Tibial nerve (tissue), 4 donors: ENCODE measurements at regions not wholly inside any gene's neighbourhood (a gene's known extent, or its start where the extent isn't known, plus 50 kb on each side); places are given as distances from the start of the nearest gene placed in this dataset.

Experiments
- CTCF ChIP-seq, 5 experiments: fragments of 200-600 bp in 3 of 5; fragments of 450-650 bp in 2 of 5; sonication (generic) in 3 of 5; IDR thresholded peaks; one replicate each; pipeline ENCODE4 v1.5.1; 2016 to 2019; ENCODE audit warnings: antibody characterized with exemption in 5 of 5, mild to moderate bottlenecking in 3 of 5, moderate library complexity in 2 of 5
- EP300 ChIP-seq, 2 donors: sonication (generic); formaldehyde crosslinking; IDR thresholded peaks; one replicate each; pipeline ENCODE4 v1.6.1; 2017; ENCODE audit warnings: antibody characterized with exemption in 2 of 2, mild to moderate bottlenecking in 1 of 2
- POLR2A ChIP-seq, 2 donors: fragments of 450-650 bp; IDR thresholded peaks; one replicate each; pipeline ENCODE4 v1.6.1; 2017; ENCODE audit warnings: antibody characterized with exemption in 2 of 2, mild to moderate bottlenecking in 2 of 2, moderate library complexity in 2 of 2

- TF ChIP-seq POLR2A (IDR thresholded peaks at IDR 0.05) (no peak), CTCF (IDR thresholded peaks at IDR 0.05) (no peak), EP300 (IDR thresholded peaks at IDR 0.05) (no peak)
Measured at GRCh38 chr7:121505540-121506182, 109.6 kb upstream of the FAM3C start.
